HepG2 (cell line): ENCODE measurements at regions not wholly inside any gene's neighbourhood (a gene's known extent, or its start where the extent isn't known, plus 50 kb on each side); places are given as distances from the start of the nearest gene placed in this dataset.

Experiments
- ATAC-seq: fragments of 200-7000 bp; cut with Tn5 transposase; 3 replicates; pipeline ENCODE4 v1.9.1; 2020; ENCODE audit warnings: mild to moderate bottlenecking, moderate library complexity
- BruUV-seq: library from RNA; stranded (reverse); fragments of 400-500 nt; replicated peaks from 2 replicates; lab custom pipeline; 2021; lab: Mats Ljungman, UMichigan
- CTCF ChIA-PET: fragments of 300-600 bp; formaldehyde crosslinking; extraction: SDS; loops from one replicate; lab custom pipeline; 2021; ENCODE audit warnings: low total read pairs, inconsistent platforms, low intra/inter-chr PET ratio; lab: Yijun Ruan, JAX
- POLR2A ChIA-PET: fragments of 350-600 bp; sonication (Branson Sonifier 250); formaldehyde crosslinking; loops from one replicate; lab custom pipeline; 2020; ENCODE audit warnings: antibody characterized with exemption, inconsistent platforms; lab: Yijun Ruan, JAX
- DNase-seq: peaks from one replicate; pipeline ENCODE4 v3.0.0-alpha.2; 2015; ENCODE audit warnings: low spot score
- FAIRE-seq: peaks from 3 replicates; lab custom pipeline; 2011; peaks lifted over from hg19 to GRCh38; lab: Jason Lieb, UNC
- H2AFZ ChIP-seq: one replicate; pipeline ENCODE4 v1.6.1; 2011; ENCODE audit warnings: low read length, inconsistent platforms
- H3K27ac ChIP-seq: fragments of 300-600 bp; 3 replicates; pipeline ENCODE4 v1.8.0; 2011; ENCODE audit warnings: mixed run types, mild to moderate bottlenecking, mixed read lengths, low read length, inconsistent platforms; ENCODE audit not compliant: insufficient read depth; ENCODE audit errors: extremely low read length
- H3K27me3 ChIP-seq, 2 experiments: fragments of 200-600 bp in 1 of 2; 2 replicates in 1 of 2; 3 replicates in 1 of 2; pipeline versions ENCODE4 v1.6.0 to v1.8.0; 2011; ENCODE audit warnings: low read length in 2 of 2, mild to moderate bottlenecking in 2 of 2, moderate library complexity in 2 of 2, inconsistent platforms in 1 of 2; ENCODE audit not compliant: insufficient read depth in 2 of 2, control insufficient read depth in 1 of 2
- H3K36me3 ChIP-seq, 2 experiments: fragments of 200-600 bp in 1 of 2; replicated peaks in 1 of 2; 2 replicates in 1 of 2; 3 replicates in 1 of 2; pipeline versions ENCODE4 v1.5.1 to v1.8.0; 2011; ENCODE audit warnings: low read length in 2 of 2, inconsistent platforms in 1 of 2; ENCODE audit not compliant: insufficient read depth in 2 of 2, control insufficient read depth in 1 of 2
- H3K4me1 ChIP-seq: 2 replicates; pipeline ENCODE4 v1.5.1; 2012; ENCODE audit warnings: low read length, inconsistent platforms; ENCODE audit not compliant: insufficient read depth
- H3K4me2 ChIP-seq: 2 replicates; pipeline ENCODE4 v1.6.0; 2011; ENCODE audit warnings: low read depth, low read length, inconsistent platforms
- H3K4me3 ChIP-seq, 3 experiments: fragments of 200-600 bp in 1 of 3; sonication (generic), shearing (Covaris generic) in 1 of 3; replicated peaks in 1 of 3; 2 replicates each; pipeline ENCODE4 v1.5.1; 2011 to 2016; ENCODE audit warnings: low read length in 3 of 3, inconsistent platforms in 2 of 3, low read depth in 2 of 3, mild to moderate bottlenecking in 2 of 3, control low read depth in 1 of 3, mixed read lengths in 1 of 3; ENCODE audit not compliant: insufficient read depth in 1 of 3
- H3K79me2 ChIP-seq: one replicate; pipeline ENCODE4 v1.6.1; 2011; ENCODE audit warnings: low read length, inconsistent platforms; ENCODE audit not compliant: insufficient read depth
- H3K9ac ChIP-seq: 2 replicates; pipeline ENCODE4 v1.6.0; 2011; ENCODE audit warnings: mild to moderate bottlenecking, low read depth, low read length, inconsistent platforms; ENCODE audit not compliant: insufficient read depth
- H3K9me3 ChIP-seq: 2 replicates; pipeline ENCODE4 v1.5.1; 2012; ENCODE audit warnings: mild to moderate bottlenecking, low read length
- H4K20me1 ChIP-seq: 2 replicates; pipeline ENCODE4 v1.6.0; 2011; ENCODE audit warnings: inconsistent platforms, mild to moderate bottlenecking, low read length, moderate library complexity; ENCODE audit not compliant: insufficient read depth
- ATF7 ChIP-seq, 2 experiments: fragments of 450-650 bp in 1 of 2; sonication (generic) in 1 of 2; formaldehyde crosslinking in 1 of 2; IDR thresholded peaks; 2 replicates each; pipeline versions ENCODE4 v1.4.0 to v1.6.1; 2016 to 2020; ENCODE audit warnings: antibody characterized with exemption in 1 of 2, mild to moderate bottlenecking in 1 of 2, missing genetic modification reagents in 1 of 2
- ATM ChIP-seq: fragments of 450-650 bp; IDR thresholded peaks from 2 replicates; pipeline ENCODE4 v1.7.1; 2017; ENCODE audit warnings: mild to moderate bottlenecking, borderline replicate concordance
- MED8 ChIP-seq: sonication (generic); formaldehyde crosslinking; IDR thresholded peaks from 2 replicates; pipeline ENCODE4 v1.8.1; 2023; ENCODE audit warnings: mild to moderate bottlenecking, missing genetic modification reagents; ENCODE audit not compliant: insufficient replicate concordance
- XRCC5 ChIP-seq: fragments of 200-400 bp; formaldehyde crosslinking; optimal IDR thresholded peaks from 2 replicates; pipeline ENCODE3; 2017; ENCODE audit warnings: mild to moderate bottlenecking, low read length
- ZNF296 ChIP-seq: sonication (generic); formaldehyde crosslinking; conservative IDR thresholded peaks from 2 replicates; pipeline ENCODE4 v1.5.0; 2020; ENCODE audit warnings: mild to moderate bottlenecking, missing genetic modification reagents
- WGBS: methylation state at CpG from one replicate; pipeline ENCODE4 v1.1.6; 2017; ENCODE audit warnings: low lambda C conversion rate; 5-methylcytosine and 5-hydroxymethylcytosine counted together
- in situ Hi-C: cut with HindIII; loops from 2 replicates; pipeline ENCODE4 v1.10.0; 2017; ENCODE audit warnings: low pct_unique_long_range_greater_than_20kb; ENCODE audit not compliant: extremely low pct_ligation_motif_present
- intact Hi-C: fragments of 100-400 bp; cut with micrococcal nuclease; formaldehyde crosslinking; loops from one replicate; pipeline ENCODE4 v1.10.0; 2022; ENCODE audit not compliant: unreplicated experiment
- TF ChIP-seq, protein P1 (sequence below): sonication (generic); formaldehyde crosslinking; IDR thresholded peaks from 2 replicates; pipeline ENCODE4 v1.8.0; 2022; ENCODE audit warnings: mild to moderate bottlenecking, missing genetic modification reagents
- TF ChIP-seq, protein P2 (sequence below): sonication (generic); formaldehyde crosslinking; IDR thresholded peaks from 2 replicates; pipeline ENCODE4 v1.5.0; 2020; ENCODE audit warnings: mild to moderate bottlenecking, missing genetic modification reagents
- TF ChIP-seq, protein P3 (sequence below): sonication (generic); formaldehyde crosslinking; IDR thresholded peaks from 2 replicates; pipeline ENCODE4 v1.4.0; 2020; ENCODE audit warnings: mild to moderate bottlenecking, missing genetic modification reagents, borderline replicate concordance
- TF ChIP-seq, protein P4 (sequence below): sonication (generic); formaldehyde crosslinking; IDR thresholded peaks from 2 replicates; pipeline ENCODE4 v1.5.1; 2020; ENCODE audit warnings: missing genetic modification reagents, mild to moderate bottlenecking, borderline replicate concordance
- TF ChIP-seq, protein P5 (sequence below): IDR thresholded peaks from 2 replicates; pipeline ENCODE4 v1.6.1; 2016; ENCODE audit warnings: control low read depth
- TF ChIP-seq, protein P6 (sequence below): sonication (generic); formaldehyde crosslinking; IDR thresholded peaks from 2 replicates; pipeline ENCODE4 v1.5.0; 2020; ENCODE audit warnings: missing genetic modification reagents
- TF ChIP-seq, protein P7 (sequence below): sonication (generic); formaldehyde crosslinking; IDR thresholded peaks from 2 replicates; pipeline ENCODE4 v1.4.0; 2020; ENCODE audit warnings: missing genetic modification reagents

DNA sequence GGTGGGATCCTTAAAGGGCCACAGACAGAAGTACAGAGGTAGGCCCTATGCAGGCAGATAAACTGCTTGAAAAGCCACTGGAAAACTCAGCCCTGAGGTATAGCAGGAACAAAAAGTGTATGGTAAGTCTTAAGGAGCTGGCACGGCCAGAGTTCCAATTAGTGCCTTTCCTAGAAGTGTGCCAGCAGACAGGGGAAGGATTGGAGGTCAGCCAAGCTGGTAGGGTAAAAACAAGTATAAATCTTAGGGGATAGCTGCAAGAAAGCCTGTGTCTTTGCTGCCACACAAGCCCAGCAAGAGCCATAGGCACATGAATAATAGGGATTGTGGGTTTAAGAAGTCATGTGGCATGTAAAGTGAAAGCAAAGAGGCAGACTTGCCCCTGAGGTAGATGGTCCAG lies 582.5 kb downstream of the PLOD2 start:
- CTCF ChIA-PET: no interaction called here
- no peak overlapping the region for H3K27ac ChIP-seq
- TF ChIP-seq XRCC5 (no peak), ATF7 (IDR thresholded peaks at IDR 0.05) (no peak), ATF7 (CRISPR knock-in tag; IDR thresholded peaks at IDR 0.05) (no peak), ATM (no peak), ZNF296 (CRISPR knock-in tag) (no peak), MED8 (CRISPR knock-in tag) (no peak)
- TF ChIP-seq, protein P1, sequence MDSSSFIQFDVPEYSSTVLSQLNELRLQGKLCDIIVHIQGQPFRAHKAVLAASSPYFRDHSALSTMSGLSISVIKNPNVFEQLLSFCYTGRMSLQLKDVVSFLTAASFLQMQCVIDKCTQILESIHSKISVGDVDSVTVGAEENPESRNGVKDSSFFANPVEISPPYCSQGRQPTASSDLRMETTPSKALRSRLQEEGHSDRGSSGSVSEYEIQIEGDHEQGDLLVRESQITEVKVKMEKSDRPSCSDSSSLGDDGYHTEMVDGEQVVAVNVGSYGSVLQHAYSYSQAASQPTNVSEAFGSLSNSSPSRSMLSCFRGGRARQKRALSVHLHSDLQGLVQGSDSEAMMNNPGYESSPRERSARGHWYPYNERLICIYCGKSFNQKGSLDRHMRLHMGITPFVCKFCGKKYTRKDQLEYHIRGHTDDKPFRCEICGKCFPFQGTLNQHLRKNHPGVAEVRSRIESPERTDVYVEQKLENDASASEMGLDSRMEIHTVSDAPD (CRISPR knock-in tag): no peak
- TF ChIP-seq, protein P2, sequence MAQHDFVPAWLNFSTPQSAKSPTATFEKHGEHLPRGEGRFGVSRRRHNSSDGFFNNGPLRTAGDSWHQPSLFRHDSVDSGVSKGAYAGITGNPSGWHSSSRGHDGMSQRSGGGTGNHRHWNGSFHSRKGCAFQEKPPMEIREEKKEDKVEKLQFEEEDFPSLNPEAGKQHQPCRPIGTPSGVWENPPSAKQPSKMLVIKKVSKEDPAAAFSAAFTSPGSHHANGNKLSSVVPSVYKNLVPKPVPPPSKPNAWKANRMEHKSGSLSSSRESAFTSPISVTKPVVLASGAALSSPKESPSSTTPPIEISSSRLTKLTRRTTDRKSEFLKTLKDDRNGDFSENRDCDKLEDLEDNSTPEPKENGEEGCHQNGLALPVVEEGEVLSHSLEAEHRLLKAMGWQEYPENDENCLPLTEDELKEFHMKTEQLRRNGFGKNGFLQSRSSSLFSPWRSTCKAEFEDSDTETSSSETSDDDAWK: no peak
- TF ChIP-seq, protein P3, sequence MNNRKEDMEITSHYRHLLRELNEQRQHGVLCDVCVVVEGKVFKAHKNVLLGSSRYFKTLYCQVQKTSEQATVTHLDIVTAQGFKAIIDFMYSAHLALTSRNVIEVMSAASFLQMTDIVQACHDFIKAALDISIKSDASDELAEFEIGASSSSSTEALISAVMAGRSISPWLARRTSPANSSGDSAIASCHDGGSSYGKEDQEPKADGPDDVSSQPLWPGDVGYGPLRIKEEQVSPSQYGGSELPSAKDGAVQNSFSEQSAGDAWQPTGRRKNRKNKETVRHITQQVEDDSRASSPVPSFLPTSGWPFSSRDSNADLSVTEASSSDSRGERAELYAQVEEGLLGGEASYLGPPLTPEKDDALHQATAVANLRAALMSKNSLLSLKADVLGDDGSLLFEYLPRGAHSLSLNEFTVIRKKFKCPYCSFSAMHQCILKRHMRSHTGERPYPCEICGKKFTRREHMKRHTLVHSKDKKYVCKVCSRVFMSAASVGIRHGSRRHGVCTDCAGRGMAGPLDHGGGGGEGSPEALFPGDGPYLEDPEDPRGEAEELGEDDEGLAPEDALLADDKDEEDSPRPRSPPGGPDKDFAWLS: no peak
- TF ChIP-seq, protein P4, sequence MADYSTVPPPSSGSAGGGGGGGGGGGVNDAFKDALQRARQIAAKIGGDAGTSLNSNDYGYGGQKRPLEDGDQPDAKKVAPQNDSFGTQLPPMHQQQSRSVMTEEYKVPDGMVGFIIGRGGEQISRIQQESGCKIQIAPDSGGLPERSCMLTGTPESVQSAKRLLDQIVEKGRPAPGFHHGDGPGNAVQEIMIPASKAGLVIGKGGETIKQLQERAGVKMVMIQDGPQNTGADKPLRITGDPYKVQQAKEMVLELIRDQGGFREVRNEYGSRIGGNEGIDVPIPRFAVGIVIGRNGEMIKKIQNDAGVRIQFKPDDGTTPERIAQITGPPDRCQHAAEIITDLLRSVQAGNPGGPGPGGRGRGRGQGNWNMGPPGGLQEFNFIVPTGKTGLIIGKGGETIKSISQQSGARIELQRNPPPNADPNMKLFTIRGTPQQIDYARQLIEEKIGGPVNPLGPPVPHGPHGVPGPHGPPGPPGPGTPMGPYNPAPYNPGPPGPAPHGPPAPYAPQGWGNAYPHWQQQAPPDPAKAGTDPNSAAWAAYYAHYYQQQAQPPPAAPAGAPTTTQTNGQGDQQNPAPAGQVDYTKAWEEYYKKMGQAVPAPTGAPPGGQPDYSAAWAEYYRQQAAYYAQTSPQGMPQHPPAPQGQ (CRISPR knock-in tag): no peak
- TF ChIP-seq, protein P5, sequence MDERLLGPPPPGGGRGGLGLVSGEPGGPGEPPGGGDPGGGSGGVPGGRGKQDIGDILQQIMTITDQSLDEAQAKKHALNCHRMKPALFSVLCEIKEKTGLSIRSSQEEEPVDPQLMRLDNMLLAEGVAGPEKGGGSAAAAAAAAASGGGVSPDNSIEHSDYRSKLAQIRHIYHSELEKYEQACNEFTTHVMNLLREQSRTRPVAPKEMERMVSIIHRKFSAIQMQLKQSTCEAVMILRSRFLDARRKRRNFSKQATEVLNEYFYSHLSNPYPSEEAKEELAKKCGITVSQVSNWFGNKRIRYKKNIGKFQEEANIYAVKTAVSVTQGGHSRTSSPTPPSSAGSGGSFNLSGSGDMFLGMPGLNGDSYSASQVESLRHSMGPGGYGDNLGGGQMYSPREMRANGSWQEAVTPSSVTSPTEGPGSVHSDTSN (CRISPR knock-in tag): no peak
- TF ChIP-seq, protein P6, sequence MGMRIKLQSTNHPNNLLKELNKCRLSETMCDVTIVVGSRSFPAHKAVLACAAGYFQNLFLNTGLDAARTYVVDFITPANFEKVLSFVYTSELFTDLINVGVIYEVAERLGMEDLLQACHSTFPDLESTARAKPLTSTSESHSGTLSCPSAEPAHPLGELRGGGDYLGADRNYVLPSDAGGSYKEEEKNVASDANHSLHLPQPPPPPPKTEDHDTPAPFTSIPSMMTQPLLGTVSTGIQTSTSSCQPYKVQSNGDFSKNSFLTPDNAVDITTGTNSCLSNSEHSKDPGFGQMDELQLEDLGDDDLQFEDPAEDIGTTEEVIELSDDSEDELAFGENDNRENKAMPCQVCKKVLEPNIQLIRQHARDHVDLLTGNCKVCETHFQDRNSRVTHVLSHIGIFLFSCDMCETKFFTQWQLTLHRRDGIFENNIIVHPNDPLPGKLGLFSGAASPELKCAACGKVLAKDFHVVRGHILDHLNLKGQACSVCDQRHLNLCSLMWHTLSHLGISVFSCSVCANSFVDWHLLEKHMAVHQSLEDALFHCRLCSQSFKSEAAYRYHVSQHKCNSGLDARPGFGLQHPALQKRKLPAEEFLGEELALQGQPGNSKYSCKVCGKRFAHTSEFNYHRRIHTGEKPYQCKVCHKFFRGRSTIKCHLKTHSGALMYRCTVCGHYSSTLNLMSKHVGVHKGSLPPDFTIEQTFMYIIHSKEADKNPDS (CRISPR knock-in tag): no peak
- TF ChIP-seq, protein P7, sequence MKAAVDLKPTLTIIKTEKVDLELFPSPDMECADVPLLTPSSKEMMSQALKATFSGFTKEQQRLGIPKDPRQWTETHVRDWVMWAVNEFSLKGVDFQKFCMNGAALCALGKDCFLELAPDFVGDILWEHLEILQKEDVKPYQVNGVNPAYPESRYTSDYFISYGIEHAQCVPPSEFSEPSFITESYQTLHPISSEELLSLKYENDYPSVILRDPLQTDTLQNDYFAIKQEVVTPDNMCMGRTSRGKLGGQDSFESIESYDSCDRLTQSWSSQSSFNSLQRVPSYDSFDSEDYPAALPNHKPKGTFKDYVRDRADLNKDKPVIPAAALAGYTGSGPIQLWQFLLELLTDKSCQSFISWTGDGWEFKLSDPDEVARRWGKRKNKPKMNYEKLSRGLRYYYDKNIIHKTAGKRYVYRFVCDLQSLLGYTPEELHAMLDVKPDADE: no peak
- TF ChIP-seq, all 625 proteins: peak for 0
- ATAC-seq (no peak), FAIRE-seq (no peak), DNase-seq (no peak)
- Histone ChIP-seq H2AFZ (no peak overlapping the region), H3K4me2 (no peak overlapping the region), H3K9me3 (peaks cover 4% of the 10 kb centered on the region; the same call in 1 of the 2 replicates), H3K36me3 (no peaks in the 10 kb centered on the region), H3K4me1 (no peaks in the 10 kb centered on the region), H3K9ac (no peak overlapping the region), H3K79me2 (no peaks in the 10 kb centered on the region), H3K27me3 (no peaks in the 10 kb centered on the region), H3K4me3 (no peak overlapping the region), H4K20me1 (no peaks in the 10 kb centered on the region)
- in situ Hi-C loops: no loop called here
- POLR2A ChIA-PET: no interaction called here
- WGBS: 0% methylated on average over 1 of the region's 1 CpG
- intact Hi-C loops: no loop called here
- BruUV-seq: no TSS peak
